ENCODE measurements at regions not wholly inside any gene's neighbourhood (a gene's known extent, or its start where the extent isn't known, plus 50 kb on each side); places are given as distances from the start of the nearest gene placed in this dataset.

DNA sequence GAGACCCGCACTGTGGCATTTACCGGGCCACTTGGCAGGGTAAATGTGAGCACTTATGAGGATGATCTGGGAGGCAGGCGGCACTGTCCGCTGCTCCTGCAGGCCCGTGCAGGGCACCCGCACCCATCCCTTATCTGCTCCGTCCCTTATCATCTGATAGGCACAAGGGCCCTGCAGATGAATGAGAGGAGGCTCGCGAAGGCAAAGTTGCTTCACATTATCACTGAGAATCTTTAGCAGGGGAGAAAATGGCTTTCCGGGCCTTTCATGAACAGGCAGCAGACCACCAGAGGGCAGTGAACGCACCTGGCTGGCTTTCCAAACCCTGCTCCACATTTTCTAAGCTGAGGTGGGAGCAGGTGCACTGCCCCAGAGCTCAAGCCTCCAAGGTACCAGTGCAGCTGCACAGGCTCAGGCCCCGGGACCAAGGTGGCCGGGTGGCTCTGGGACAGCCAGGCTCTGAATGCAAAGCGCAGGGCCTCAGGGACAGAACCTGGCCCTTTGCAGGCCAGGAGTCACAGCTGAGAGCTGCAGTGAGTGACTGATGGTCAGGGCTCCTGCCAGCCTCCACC, 165.6 kb downstream of the SHANK2 start:
- in situ Hi-C loops (cut with HindIII; ENCODE audit: low sequenced_read_pairs) = no loop called here
- TF ChIP-seq, protein P1, sequence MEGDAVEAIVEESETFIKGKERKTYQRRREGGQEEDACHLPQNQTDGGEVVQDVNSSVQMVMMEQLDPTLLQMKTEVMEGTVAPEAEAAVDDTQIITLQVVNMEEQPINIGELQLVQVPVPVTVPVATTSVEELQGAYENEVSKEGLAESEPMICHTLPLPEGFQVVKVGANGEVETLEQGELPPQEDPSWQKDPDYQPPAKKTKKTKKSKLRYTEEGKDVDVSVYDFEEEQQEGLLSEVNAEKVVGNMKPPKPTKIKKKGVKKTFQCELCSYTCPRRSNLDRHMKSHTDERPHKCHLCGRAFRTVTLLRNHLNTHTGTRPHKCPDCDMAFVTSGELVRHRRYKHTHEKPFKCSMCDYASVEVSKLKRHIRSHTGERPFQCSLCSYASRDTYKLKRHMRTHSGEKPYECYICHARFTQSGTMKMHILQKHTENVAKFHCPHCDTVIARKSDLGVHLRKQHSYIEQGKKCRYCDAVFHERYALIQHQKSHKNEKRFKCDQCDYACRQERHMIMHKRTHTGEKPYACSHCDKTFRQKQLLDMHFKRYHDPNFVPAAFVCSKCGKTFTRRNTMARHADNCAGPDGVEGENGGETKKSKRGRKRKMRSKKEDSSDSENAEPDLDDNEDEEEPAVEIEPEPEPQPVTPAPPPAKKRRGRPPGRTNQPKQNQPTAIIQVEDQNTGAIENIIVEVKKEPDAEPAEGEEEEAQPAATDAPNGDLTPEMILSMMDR (IDR thresholded peaks at IDR 0.05; ENCODE audit: low read depth, low read length, missing control alignments) = peak; percentile 76

DNA sequence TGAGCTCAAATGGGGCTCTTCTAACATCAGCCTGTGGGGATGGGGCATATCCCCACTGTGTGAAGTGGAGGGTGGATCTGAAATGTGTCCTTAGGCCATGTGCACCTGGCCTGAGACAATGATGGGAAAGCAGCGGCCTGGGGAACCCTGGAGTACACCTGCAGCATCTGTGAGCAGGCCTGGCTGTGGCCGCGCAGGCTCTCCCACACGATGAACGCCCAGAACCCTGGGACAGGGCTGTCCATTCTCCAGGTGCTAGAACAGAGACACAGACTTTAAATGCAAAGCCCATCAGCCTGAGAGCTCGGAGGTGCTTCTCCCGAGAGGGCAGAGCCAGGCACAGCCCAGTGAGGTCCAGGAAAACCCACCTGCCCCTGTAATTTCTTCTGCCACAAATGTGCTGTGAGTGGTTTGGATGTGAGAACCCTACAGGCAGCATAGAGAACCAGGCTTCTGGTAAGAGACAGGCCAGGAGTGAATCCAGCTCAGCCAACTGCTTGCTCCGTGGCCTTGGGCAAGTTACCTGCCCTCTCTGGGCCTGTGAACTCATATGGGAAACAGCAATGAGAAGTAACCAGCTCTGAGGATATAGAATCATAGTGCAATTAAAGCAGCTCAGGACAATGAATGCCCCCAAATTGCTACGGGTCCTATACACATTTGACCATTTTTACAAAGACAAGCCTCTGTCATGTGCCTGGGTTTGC, 167.9 kb downstream of the SHANK2 start:
- TF ChIP-seq, protein P1 (IDR thresholded peaks at IDR 0.05; ENCODE audit: low read depth, low read length, missing control alignments) = no peak
- H3K4me3 ChIP-seq (ENCODE audit: low read depth, low read length) = no peak overlapping the region
- no peak for DNase-seq (ENCODE audit: low read depth)
- in situ Hi-C loops (cut with HindIII; ENCODE audit: low sequenced_read_pairs) = no loop called here

More for the DNA sequence above, 165.6 kb downstream of the SHANK2 start:
- no peak for DNase-seq (ENCODE audit: low read depth)
- H3K4me3 ChIP-seq (ENCODE audit: low read depth, low read length) = no peak overlapping the region

DNA sequence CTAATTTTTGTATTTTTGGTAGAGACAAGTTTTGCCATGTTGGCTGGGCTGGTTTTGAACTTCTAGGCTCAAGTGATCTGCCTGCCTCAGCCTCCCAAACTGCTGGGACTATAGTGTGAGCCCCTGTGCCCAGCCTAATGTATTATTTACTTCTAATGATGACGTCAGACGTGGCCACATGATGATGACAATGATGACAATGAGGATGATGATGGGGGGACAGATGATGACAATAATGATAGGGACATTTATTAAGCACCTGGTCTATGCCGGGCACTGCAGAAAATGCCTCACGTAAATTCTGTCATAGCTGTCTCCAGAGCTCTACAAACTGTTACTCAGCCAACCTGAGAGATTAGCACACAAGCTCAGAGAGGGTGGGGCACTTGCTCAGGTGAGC, 169.3 kb downstream of the SHANK2 start:
- TF ChIP-seq, protein P1 (IDR thresholded peaks at IDR 0.05; ENCODE audit: low read depth, low read length, missing control alignments) = no peak
- H3K4me3 ChIP-seq (ENCODE audit: low read depth, low read length) = no peak overlapping the region
- in situ Hi-C loops (cut with HindIII; ENCODE audit: low sequenced_read_pairs) = no loop called here
- no peak for DNase-seq (ENCODE audit: low read depth)

DNA sequence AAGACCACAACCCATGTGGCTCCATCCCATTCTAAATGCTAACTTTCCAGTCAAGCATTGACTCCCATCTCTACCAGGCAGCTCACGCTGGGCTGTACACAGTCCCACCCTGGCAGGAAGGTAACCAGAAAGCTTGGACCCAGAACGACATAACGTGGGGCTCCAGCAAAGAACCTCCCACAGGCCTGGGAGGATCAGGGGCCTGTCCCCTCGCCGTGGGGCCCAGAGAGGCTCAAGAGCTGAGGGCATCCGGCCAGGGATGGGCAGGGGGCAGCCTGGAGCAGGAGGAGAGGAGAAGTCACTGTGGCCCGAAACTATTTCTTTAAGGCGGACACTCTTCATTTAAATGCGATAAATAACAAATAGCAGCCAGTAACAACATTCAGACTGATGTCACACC, 169.9 kb downstream of the SHANK2 start:
- no peak overlapping the region for H3K4me3 ChIP-seq (ENCODE audit: low read depth, low read length)
- no peak for DNase-seq (ENCODE audit: low read depth)
- TF ChIP-seq, protein P1 (IDR thresholded peaks at IDR 0.05; ENCODE audit: low read depth, low read length, missing control alignments) = no peak
- in situ Hi-C loops (cut with HindIII; ENCODE audit: low sequenced_read_pairs) = no loop called here

DNA sequence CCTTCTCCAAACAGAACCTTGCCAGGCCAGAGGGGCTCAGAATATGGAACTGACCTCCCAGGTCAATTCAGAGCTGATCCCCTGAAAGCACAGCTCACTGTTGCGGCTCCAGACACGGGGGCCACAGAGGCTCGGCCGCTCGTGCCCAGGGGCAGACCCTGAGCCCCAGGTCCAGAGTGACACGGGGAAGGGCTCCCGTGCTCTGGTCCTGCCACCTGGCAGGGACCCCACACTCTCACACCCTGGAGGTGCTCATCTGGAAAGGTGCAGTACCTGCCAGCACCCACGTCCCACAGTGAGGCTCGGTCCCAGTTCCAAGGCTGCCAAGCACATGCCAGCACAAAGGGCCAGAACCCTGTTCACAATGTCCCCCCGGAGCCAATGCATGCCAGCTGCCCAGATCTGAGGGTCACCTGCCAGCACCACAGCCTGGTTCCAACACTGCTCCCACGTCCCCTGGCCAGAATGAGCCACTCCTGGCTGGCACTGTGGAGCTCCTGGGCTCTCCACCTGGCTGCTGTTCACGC, 170.6 kb downstream of the SHANK2 start:
- in situ Hi-C loops (cut with HindIII; ENCODE audit: low sequenced_read_pairs) = no loop called here
- TF ChIP-seq, protein P1 (IDR thresholded peaks at IDR 0.05; ENCODE audit: low read depth, low read length, missing control alignments) = no peak
- DNase-seq (ENCODE audit: low read depth) = no peak

DNA sequence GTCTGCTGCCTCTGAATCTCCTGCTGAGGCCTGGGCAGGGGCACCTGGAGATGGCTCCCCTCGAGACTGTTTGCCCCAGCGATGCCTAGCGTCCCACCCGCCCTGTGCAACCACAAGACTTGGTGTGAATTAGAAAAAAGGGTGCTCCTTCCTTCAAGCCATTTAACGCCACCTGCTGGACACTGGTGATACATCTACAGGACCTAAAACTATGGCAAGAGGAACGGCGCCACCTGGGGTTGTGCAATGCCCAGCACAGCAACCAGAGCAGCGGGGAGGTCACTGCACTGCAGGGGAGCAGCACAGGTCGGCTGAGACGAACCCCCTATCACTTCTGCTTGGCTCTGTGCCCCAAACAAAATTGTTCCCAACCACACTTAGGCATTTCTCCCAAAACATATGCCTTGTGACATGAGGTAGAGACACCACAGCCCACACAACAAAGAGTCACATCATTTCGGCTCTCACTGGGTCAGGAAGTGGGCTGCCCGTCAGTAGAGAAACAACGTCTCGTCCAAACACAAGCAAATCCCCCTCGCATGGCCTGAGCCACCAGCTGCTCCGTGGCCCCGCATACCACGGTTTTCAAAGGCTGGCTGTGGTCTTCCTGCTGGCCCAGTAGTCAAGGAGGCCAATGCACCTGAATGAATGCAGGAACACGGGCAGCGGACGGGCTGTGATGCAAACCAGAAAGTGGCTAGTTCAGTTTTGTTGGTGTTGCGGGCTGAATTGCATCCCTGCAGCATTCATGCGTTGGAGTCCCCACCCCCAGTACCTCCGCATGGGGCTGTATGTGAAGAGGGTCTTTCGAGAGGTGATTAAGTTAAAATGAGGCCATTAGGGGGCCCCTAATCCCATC, 171.9 kb downstream of the SHANK2 start:
- no peak overlapping the region for H3K4me3 ChIP-seq (ENCODE audit: low read depth, low read length)
- TF ChIP-seq, protein P1 (IDR thresholded peaks at IDR 0.05; ENCODE audit: low read depth, low read length, missing control alignments) = peak; percentile 68
- in situ Hi-C loops (cut with HindIII; ENCODE audit: low sequenced_read_pairs) = no loop called here
- peak; percentile 34 for DNase-seq (ENCODE audit: low read depth)

More for the DNA sequence above, 170.6 kb downstream of the SHANK2 start:
- H3K4me3 ChIP-seq (ENCODE audit: low read depth, low read length) = no peak overlapping the region
